MM.1S (cell line): ENCODE measurements at regions not wholly inside any gene's neighbourhood (a gene's known extent, or its start where the extent isn't known, plus 50 kb on each side); places are given as distances from the start of the nearest gene placed in this dataset.

Experiments
- DNase-seq: peaks from one replicate; pipeline ENCODE4 v3.0.0-alpha.2; 2015
- H2AFZ ChIP-seq: fragments of 300-600 bp; sonication (generic); 2 replicates; pipeline ENCODE4 v1.6.0; 2016; ENCODE audit warnings: antibody characterized with exemption, low read length
- H3F3A ChIP-seq: fragments of 300-600 bp; sonication (generic); 2 replicates; pipeline ENCODE4 v1.6.1; 2016; ENCODE audit warnings: mild to moderate bottlenecking, antibody characterized with exemption, low read length, moderate library complexity, mixed read lengths; ENCODE audit not compliant: insufficient read depth
- H3K27ac ChIP-seq: fragments of 300-600 bp; sonication (generic); 2 replicates; pipeline ENCODE4 v1.5.1; 2016; ENCODE audit warnings: mild to moderate bottlenecking, low read length
- H3K27me3 ChIP-seq: fragments of 300-600 bp; sonication (generic); replicated peaks from 2 replicates; pipeline ENCODE4 v1.6.0; 2016; ENCODE audit warnings: low read length; ENCODE audit not compliant: insufficient read depth
- H3K36me3 ChIP-seq: fragments of 300-600 bp; sonication (generic); replicated peaks from 2 replicates; pipeline ENCODE4 v1.6.1; 2016; ENCODE audit warnings: mild to moderate bottlenecking, low read length, mixed read lengths; ENCODE audit not compliant: insufficient read depth
- H3K4me1 ChIP-seq: fragments of 300-600 bp; sonication (generic); 2 replicates; pipeline ENCODE4 v1.6.1; 2016; ENCODE audit warnings: low read length, mixed read lengths
- H3K4me2 ChIP-seq: fragments of 300-600 bp; sonication (generic); 2 replicates; pipeline ENCODE4 v1.6.0; 2016; ENCODE audit warnings: low read depth, low read length
- H3K4me3 ChIP-seq: fragments of 300-600 bp; sonication (generic); 2 replicates; pipeline ENCODE4 v1.5.1; 2016; ENCODE audit warnings: low read length, mixed read lengths
- H3K79me2 ChIP-seq: fragments of 300-600 bp; sonication (generic); 2 replicates; pipeline ENCODE4 v1.6.1; 2016; ENCODE audit warnings: mixed run types, low read length, mixed read lengths
- H3K9ac ChIP-seq: fragments of 300-600 bp; sonication (generic); 2 replicates; pipeline ENCODE4 v1.6.1; 2016; ENCODE audit warnings: low read length, mixed read lengths
- H3K9me2 ChIP-seq: fragments of 300-600 bp; sonication (generic); replicated peaks from 2 replicates; pipeline ENCODE4 v1.6.1; 2016; ENCODE audit warnings: mild to moderate bottlenecking, low read length, mixed read lengths; ENCODE audit not compliant: insufficient read depth
- H3K9me3 ChIP-seq: fragments of 300-600 bp; sonication (generic); replicated peaks from 2 replicates; pipeline ENCODE4 v1.6.1; 2016; ENCODE audit warnings: mild to moderate bottlenecking, low read length, mixed read lengths; ENCODE audit not compliant: insufficient read depth
- H4K20me1 ChIP-seq: fragments of 300-600 bp; sonication (generic); 2 replicates; pipeline ENCODE4 v1.6.1; 2016; ENCODE audit warnings: mild to moderate bottlenecking, low read length, moderate library complexity, mixed read lengths; ENCODE audit not compliant: insufficient read depth
- EZH2 ChIP-seq: fragments of 300-600 bp; sonication (generic); optimal IDR thresholded peaks from 2 replicates; pipeline ENCODE3; 2017; ENCODE audit warnings: low read depth, mild to moderate bottlenecking, antibody characterized with exemption, low read length, mixed read lengths
- EZH2phosphoT487 ChIP-seq: fragments of 300-600 bp; sonication (generic); IDR thresholded peaks from 2 replicates; pipeline ENCODE4 v1.6.1; 2018; ENCODE audit warnings: antibody characterized with exemption, low read length
- TF ChIP-seq, protein P1 (sequence below): fragments of 300-600 bp; sonication (generic); IDR thresholded peaks from 2 replicates; pipeline ENCODE4 v1.5.1; 2016; ENCODE audit warnings: antibody characterized with exemption, low read length, mixed read lengths

DNA sequence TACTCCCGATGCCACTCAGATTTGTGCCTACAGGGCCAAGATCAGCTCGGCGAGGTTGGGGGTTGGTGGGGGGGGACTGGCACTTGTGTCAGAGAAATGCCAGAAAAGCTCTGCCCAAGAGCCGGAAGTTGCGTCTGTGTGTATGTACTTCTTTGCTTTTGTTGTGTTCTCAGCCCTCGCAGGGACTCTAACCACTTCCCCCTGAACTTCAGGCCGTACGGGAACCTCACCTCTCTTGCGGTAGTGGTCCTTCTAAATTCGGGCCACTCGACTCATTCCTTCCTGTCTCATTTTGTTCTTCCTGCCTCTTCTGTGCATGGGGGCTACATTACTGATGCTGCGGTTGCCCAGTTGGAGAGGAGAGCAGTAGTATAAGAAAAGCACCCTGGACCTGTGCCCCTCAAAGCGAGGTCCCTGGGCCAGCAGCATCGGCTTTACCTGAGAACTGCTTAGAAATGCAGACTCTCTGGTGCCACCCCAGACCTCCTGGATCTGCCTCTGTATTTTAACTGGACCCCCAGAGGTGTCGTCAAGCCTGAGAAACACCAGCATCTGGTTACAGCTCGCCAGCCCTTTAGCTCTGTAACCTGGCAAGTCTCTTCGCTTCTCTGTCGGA is 146.3 kb upstream of the RPS6KA3 start:
- Histone ChIP-seq H3K27ac (no peak overlapping the region), H3K27me3 (no peaks in the 10 kb centered on the region), H3K9me3 (no peaks in the 10 kb centered on the region), H3K4me3 (no peak overlapping the region), H3K79me2 (no peaks in the 10 kb centered on the region), H3K4me2 (no peak overlapping the region), H2AFZ (no peak overlapping the region), H3K36me3 (no peaks in the 10 kb centered on the region), H3K9me2 (no peaks in the 10 kb centered on the region), H3F3A (no peaks in the 10 kb centered on the region), H4K20me1 (no peaks in the 10 kb centered on the region), H3K9ac (no peak overlapping the region), H3K4me1 (no peaks in the 10 kb centered on the region)
- DNase-seq: no peak
- TF ChIP-seq EZH2phosphoT487 (no peak), EZH2 (no peak)
- TF ChIP-seq, protein P1, sequence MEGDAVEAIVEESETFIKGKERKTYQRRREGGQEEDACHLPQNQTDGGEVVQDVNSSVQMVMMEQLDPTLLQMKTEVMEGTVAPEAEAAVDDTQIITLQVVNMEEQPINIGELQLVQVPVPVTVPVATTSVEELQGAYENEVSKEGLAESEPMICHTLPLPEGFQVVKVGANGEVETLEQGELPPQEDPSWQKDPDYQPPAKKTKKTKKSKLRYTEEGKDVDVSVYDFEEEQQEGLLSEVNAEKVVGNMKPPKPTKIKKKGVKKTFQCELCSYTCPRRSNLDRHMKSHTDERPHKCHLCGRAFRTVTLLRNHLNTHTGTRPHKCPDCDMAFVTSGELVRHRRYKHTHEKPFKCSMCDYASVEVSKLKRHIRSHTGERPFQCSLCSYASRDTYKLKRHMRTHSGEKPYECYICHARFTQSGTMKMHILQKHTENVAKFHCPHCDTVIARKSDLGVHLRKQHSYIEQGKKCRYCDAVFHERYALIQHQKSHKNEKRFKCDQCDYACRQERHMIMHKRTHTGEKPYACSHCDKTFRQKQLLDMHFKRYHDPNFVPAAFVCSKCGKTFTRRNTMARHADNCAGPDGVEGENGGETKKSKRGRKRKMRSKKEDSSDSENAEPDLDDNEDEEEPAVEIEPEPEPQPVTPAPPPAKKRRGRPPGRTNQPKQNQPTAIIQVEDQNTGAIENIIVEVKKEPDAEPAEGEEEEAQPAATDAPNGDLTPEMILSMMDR: no peak

DNA sequence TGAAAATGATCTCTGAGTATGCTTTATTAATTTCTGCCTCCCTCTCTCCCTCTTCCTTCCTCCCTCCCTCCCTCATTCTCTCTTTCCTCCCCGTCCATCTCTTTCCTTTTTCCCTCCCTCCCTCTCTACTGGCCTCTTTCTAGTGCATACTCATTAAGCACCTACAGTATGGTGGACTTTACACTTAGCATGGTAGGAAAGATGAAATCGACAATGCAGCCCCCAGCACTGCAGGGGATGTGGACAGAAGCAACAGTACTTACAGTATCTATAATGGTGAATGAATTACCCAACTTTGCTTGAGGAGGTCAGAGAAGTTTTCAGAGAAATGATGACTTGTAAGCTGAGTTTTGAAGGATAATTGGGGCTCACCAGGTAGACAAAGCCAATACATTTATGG is 143.8 kb upstream of the RPS6KA3 start:
- H3K4me2 ChIP-seq: no peak overlapping the region
- H3K9ac ChIP-seq: no peak overlapping the region
- H3F3A ChIP-seq: no peaks in the 10 kb centered on the region
- no peaks in the 10 kb centered on the region for H3K27me3 ChIP-seq
- no peaks in the 10 kb centered on the region for H3K4me1 ChIP-seq
- H3K36me3 ChIP-seq: no peaks in the 10 kb centered on the region
- no peaks in the 10 kb centered on the region for H4K20me1 ChIP-seq
- DNase-seq: no peak
- TF ChIP-seq EZH2phosphoT487: no peak
- TF ChIP-seq EZH2: no peak
- TF ChIP-seq, protein P1: no peak
- H2AFZ ChIP-seq: no peak overlapping the region
- no peaks in the 10 kb centered on the region for H3K9me3 ChIP-seq
- no peak overlapping the region for H3K27ac ChIP-seq
- H3K9me2 ChIP-seq: no peaks in the 10 kb centered on the region
- no peak overlapping the region for H3K4me3 ChIP-seq
- H3K79me2 ChIP-seq: no peaks in the 10 kb centered on the region

DNA sequence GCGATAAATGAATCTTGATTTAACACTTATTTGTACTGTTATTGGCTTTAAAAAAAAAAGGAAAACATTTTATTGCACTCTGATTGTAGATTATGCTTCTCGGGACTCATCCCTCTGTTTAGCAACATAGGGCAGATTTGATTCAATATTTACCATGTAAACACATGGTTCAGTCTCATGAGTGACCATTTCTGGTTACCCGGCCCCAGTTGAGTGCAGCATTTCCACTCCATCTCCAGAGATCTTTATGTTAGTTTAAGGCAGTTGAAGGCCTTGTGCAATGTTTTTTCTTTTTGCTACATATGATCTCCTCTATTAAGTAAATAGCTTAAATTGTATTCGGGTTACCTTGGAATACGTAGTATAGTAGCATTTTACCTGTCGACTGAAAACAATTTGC is 143.3 kb upstream of the RPS6KA3 start:
- Histone ChIP-seq H3F3A (no peaks in the 10 kb centered on the region), H3K27ac (no peak overlapping the region), H3K27me3 (no peaks in the 10 kb centered on the region), H3K4me1 (no peaks in the 10 kb centered on the region), H3K9ac (no peak overlapping the region), H3K36me3 (no peaks in the 10 kb centered on the region), H3K4me2 (no peak overlapping the region), H3K79me2 (no peaks in the 10 kb centered on the region), H4K20me1 (no peaks in the 10 kb centered on the region), H3K9me2 (no peaks in the 10 kb centered on the region), H3K4me3 (no peak overlapping the region), H2AFZ (no peak overlapping the region), H3K9me3 (no peaks in the 10 kb centered on the region)
- TF ChIP-seq, protein P1: no peak
- TF ChIP-seq EZH2phosphoT487: no peak
- TF ChIP-seq EZH2: no peak
- DNase-seq: no peak
